Keratinocyte (primary cell): ENCODE measurements at regions not wholly inside any gene's neighbourhood (a gene's known extent, or its start where the extent isn't known, plus 50 kb on each side); places are given as distances from the start of the nearest gene placed in this dataset.

Source experiments
- DNase-seq: peaks from one replicate; pipeline ENCODE4 v3.0.0-alpha.2; 2011; ENCODE audit warnings: low read depth, missing footprints, low spot score
- FAIRE-seq: peaks from 2 replicates; lab custom pipeline; 2011; peaks lifted over from hg19 to GRCh38; lab: Jason Lieb, UNC
- H2AFZ ChIP-seq: 2 replicates; pipeline ENCODE4 v1.6.0; 2012; ENCODE audit warnings: low read length, control low read depth, inconsistent platforms; ENCODE audit not compliant: control insufficient read depth
- H3K27ac ChIP-seq: 2 replicates; pipeline ENCODE4 v1.5.1; 2011; ENCODE audit warnings: low read length; ENCODE audit not compliant: control insufficient read depth, insufficient read depth
- H3K27me3 ChIP-seq: 3 replicates; pipeline ENCODE4 v1.6.0; 2011; ENCODE audit warnings: low read length; ENCODE audit not compliant: control insufficient read depth, insufficient read depth; ENCODE audit errors: extremely low read depth
- H3K36me3 ChIP-seq, 2 experiments: 2 replicates in 1 of 2; 3 replicates in 1 of 2; pipeline ENCODE4 v1.5.1; 2011; ENCODE audit warnings: low read length in 2 of 2, mild to moderate bottlenecking in 1 of 2; ENCODE audit not compliant: control insufficient read depth in 2 of 2, insufficient read depth in 2 of 2; ENCODE audit errors: extremely low read depth in 1 of 2
- H3K4me1 ChIP-seq: 3 replicates; pipeline ENCODE4 v1.5.1; 2011; ENCODE audit warnings: low read length; ENCODE audit not compliant: control insufficient read depth, insufficient read depth; ENCODE audit errors: extremely low read depth
- H3K4me2 ChIP-seq: 3 replicates; pipeline ENCODE4 v1.6.0; 2011; ENCODE audit warnings: low read depth, low read length; ENCODE audit not compliant: control insufficient read depth, insufficient read depth; ENCODE audit errors: extremely low read depth
- H3K4me3 ChIP-seq, 3 experiments: fragments of 200-600 bp in 1 of 3; sonication (generic) in 1 of 3; 2 replicates in 2 of 3; 3 replicates in 1 of 3; pipeline ENCODE4 v1.5.1; 2011 to 2016; ENCODE audit warnings: low read length in 3 of 3, mild to moderate bottlenecking in 3 of 3, control low read depth in 2 of 3, inconsistent platforms in 1 of 3, low read depth in 1 of 3, mixed read lengths in 1 of 3, mixed run types in 1 of 3, moderate library complexity in 1 of 3; ENCODE audit not compliant: control insufficient read depth in 2 of 3, insufficient read depth in 2 of 3; ENCODE audit errors: extremely low read depth in 1 of 3
- H3K79me2 ChIP-seq: 2 replicates; pipeline ENCODE4 v1.6.0; 2012; ENCODE audit warnings: low read length; ENCODE audit not compliant: control insufficient read depth, insufficient read depth
- H3K9ac ChIP-seq: 3 replicates; pipeline ENCODE4 v1.6.0; 2011; ENCODE audit warnings: low read length; ENCODE audit not compliant: control insufficient read depth, insufficient read depth; ENCODE audit errors: extremely low read depth
- H3K9me1 ChIP-seq: 3 replicates; pipeline ENCODE4 v1.6.0; 2011; ENCODE audit warnings: low read length; ENCODE audit not compliant: control insufficient read depth, insufficient read depth; ENCODE audit errors: extremely low read depth
- H3K9me3 ChIP-seq: 2 replicates; pipeline ENCODE4 v1.5.1; 2012; ENCODE audit warnings: low read depth, low read length; ENCODE audit not compliant: control insufficient read depth
- H4K20me1 ChIP-seq: 3 replicates; pipeline ENCODE4 v1.6.0; 2011; ENCODE audit warnings: low read length; ENCODE audit not compliant: control insufficient read depth, insufficient read depth; ENCODE audit errors: extremely low read depth
- CTCF ChIP-seq, 3 experiments: IDR thresholded peaks in 1 of 3; conservative IDR thresholded peaks in 1 of 3; optimal IDR thresholded peaks in 1 of 3; 2 replicates in 2 of 3; 3 replicates in 1 of 3; pipeline versions ENCODE3 to v1.5.1; 2011; ENCODE audit warnings: low read length in 3 of 3, mild to moderate bottlenecking in 3 of 3, moderate library complexity in 2 of 3, control low read depth in 1 of 3, inconsistent platforms in 1 of 3; ENCODE audit not compliant: insufficient read depth in 2 of 3; ENCODE audit errors: extremely low read depth in 1 of 3
- EZH2 ChIP-seq: IDR thresholded peaks from one replicate; pipeline ENCODE4 v1.6.1; 2012; ENCODE audit warnings: inconsistent platforms, mild to moderate bottlenecking, low read length, moderate library complexity
- dilution Hi-C: fragments of 300-500 bp; cut with MboI; formaldehyde crosslinking; loops from one replicate; pipeline ENCODE4 v1.7.0; 2020; ENCODE audit warnings: low sequenced_read_pairs; ENCODE audit not compliant: extremely low pct_ligation_motif_present

GRCh38 chr16:80198311-80199299 is 342.2 kb upstream of the DYNLRB2 start:
- H4K20me1 ChIP-seq = no peaks in the 10 kb centered on the region
- H3K4me1 ChIP-seq = peaks cover 28% of the 10 kb centered on the region
- peak overlapping the region in 1 of 3 experiments; percentile 38 for H3K4me3 ChIP-seq
- dilution Hi-C loops = no loop called here
- DNase-seq (no peak), FAIRE-seq (peak; percentile 62)
- no peak for TF ChIP-seq CTCF (optimal IDR thresholded peaks at IDR 0.05 in 1 of 3, IDR thresholded peaks at IDR 0.05 in 1 of 3, conservative IDR thresholded peaks at IDR 0.05 in 1 of 3; ENCODE audit: extremely low read depth in 1 of 3, insufficient read depth in 2 of 3, low read length in 3 of 3)
- TF ChIP-seq EZH2 = no peak
- H3K27ac ChIP-seq = peak overlapping the region; percentile 94
- no peaks in the 10 kb centered on the region for H3K9me3 ChIP-seq
- no peaks in the 10 kb centered on the region for H3K79me2 ChIP-seq
- H3K27me3 ChIP-seq = no peaks in the 10 kb centered on the region
- H3K4me2 ChIP-seq = peak overlapping the region; percentile 94
- H2AFZ ChIP-seq = peak overlapping the region; percentile 55
- no peaks in the 10 kb centered on the region for H3K36me3 ChIP-seq
- peak overlapping the region; percentile 72 for H3K9ac ChIP-seq
- no peaks in the 10 kb centered on the region for H3K9me1 ChIP-seq

- DNase-seq (peak; percentile 78), FAIRE-seq (peak; percentile 91)
- H4K20me1 ChIP-seq = no peaks in the 10 kb centered on the region
- H3K27me3 ChIP-seq = no peaks in the 10 kb centered on the region
- H3K9me3 ChIP-seq = no peaks in the 10 kb centered on the region
- dilution Hi-C loops = no loop called here
- H3K27ac ChIP-seq = peak overlapping the region; percentile 94
- H2AFZ ChIP-seq = peak overlapping the region; percentile 92
- H3K36me3 ChIP-seq = no peaks in the 10 kb centered on the region
- peaks cover 20% of the 10 kb centered on the region for H3K4me1 ChIP-seq
- H3K4me2 ChIP-seq = peak overlapping the region; percentile 94
- H3K4me3 ChIP-seq = peak overlapping the region in 2 of 3 experiments; percentile 40 to 54
- no peaks in the 10 kb centered on the region for H3K79me2 ChIP-seq
- peak overlapping the region; percentile 75 for H3K9ac ChIP-seq
- H3K9me1 ChIP-seq = no peaks in the 10 kb centered on the region
- TF ChIP-seq EZH2 = no peak
- TF ChIP-seq CTCF (optimal IDR thresholded peaks at IDR 0.05 in 1 of 3, IDR thresholded peaks at IDR 0.05 in 1 of 3, conservative IDR thresholded peaks at IDR 0.05 in 1 of 3; ENCODE audit: extremely low read depth in 1 of 3, insufficient read depth in 2 of 3, low read length in 3 of 3) = no peak
Measured at GRCh38 chr16:80197741-80198201, 343.0 kb upstream of the DYNLRB2 start.
